NOMO-1 (cell line): ENCODE measurements at regions not wholly inside any gene's neighbourhood (a gene's known extent, or its start where the extent isn't known, plus 50 kb on each side); places are given as distances from the start of the nearest gene placed in this dataset.

Experiments
- DNase-seq, 2 experiments: peaks; one replicate each; lab custom pipeline; 2025; ENCODE audit not compliant: unreplicated experiment in 2 of 2; lab: John Stamatoyannopoulos, UW

DNA sequence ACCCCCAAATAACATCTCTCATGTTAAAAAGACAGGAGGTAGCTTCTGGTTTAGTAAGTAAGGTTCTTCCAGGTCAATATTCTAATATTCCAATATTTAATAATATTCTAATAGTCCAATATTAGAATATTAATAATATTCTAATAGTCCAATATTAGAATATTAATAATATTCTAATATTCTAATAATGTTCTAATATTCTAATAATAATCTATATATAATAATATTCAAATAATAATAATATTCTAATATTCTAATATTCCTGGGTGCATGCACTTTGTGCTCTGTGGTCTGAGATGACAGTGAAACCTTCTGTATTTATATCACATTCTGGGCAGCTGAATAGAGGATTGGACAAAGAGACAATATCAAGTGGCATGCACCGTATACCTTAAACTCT lies 96.1 kb downstream of the PCDH10 start:
- no peak for DNase-seq
